SK-N-SH (cell line): ENCODE measurements at regions not wholly inside any gene's neighbourhood (a gene's known extent, or its start where the extent isn't known, plus 50 kb on each side); places are given as distances from the start of the nearest gene placed in this dataset.

ENCODE experiments used
- CTCF ChIA-PET: fragments of 300-600, 350-600 bp; formaldehyde crosslinking; extraction: SDS; loops from one replicate; lab custom pipeline; 2021; lab: Yijun Ruan, JAX
- POLR2A ChIA-PET: fragments of 350-600 bp; sonication (Branson Sonifier 250); formaldehyde crosslinking; extraction: SDS; loops from one replicate; lab custom pipeline; 2020; ENCODE audit warnings: antibody characterized with exemption, inconsistent platforms; lab: Yijun Ruan, JAX
- DNase-seq: peaks from one replicate; pipeline ENCODE4 v3.0.0; 2012
- H2AFZ ChIP-seq: fragments of 200-600 bp; sonication (generic); 2 replicates; pipeline ENCODE4 v1.8.1; 2016; ENCODE audit warnings: antibody characterized with exemption, mild to moderate bottlenecking, low read depth
- H3F3A ChIP-seq: fragments of 200-600 bp; sonication (generic); replicated peaks from 2 replicates; pipeline ENCODE3; 2016; ENCODE audit warnings: antibody characterized with exemption, mild to moderate bottlenecking; ENCODE audit not compliant: insufficient read depth
- H3K27ac ChIP-seq, 2 experiments: fragments of 200-500 bp in 1 of 2; fragments of 200-600 bp in 1 of 2; sonication (Bioruptor generic) in 1 of 2; sonication (generic), shearing (Covaris generic) in 1 of 2; 2 replicates each; pipeline versions ENCODE4 v1.5.1 to v1.6.1; 2014 to 2016; ENCODE audit warnings: low read depth in 2 of 2, inconsistent platforms in 1 of 2, low read length in 1 of 2, mild to moderate bottlenecking in 1 of 2, mixed read lengths in 1 of 2
- H3K27me3 ChIP-seq: fragments of 200-600 bp; sonication (generic), shearing (Covaris generic); 2 replicates; pipeline ENCODE4 v1.6.1; 2016; ENCODE audit warnings: mixed run types; ENCODE audit not compliant: insufficient read depth
- H3K36me3 ChIP-seq, 2 experiments: fragments of 200-500 bp in 1 of 2; fragments of 200-600 bp in 1 of 2; sonication (Bioruptor generic) in 1 of 2; sonication (generic) in 1 of 2; replicated peaks in 1 of 2; 2 replicates each; pipeline versions ENCODE3 to v1.5.1; 2014 to 2016; ENCODE audit warnings: low read length in 1 of 2, mild to moderate bottlenecking in 1 of 2; ENCODE audit not compliant: insufficient read depth in 2 of 2, control insufficient read depth in 1 of 2
- H3K4me1 ChIP-seq, 2 experiments: fragments of 200-500 bp in 1 of 2; fragments of 200-600 bp in 1 of 2; sonication (Bioruptor generic) in 1 of 2; sonication (generic), shearing (Covaris generic) in 1 of 2; 2 replicates each; pipeline versions ENCODE4 v1.5.1 to v1.6.1; 2014 to 2016; ENCODE audit warnings: low read depth in 1 of 2, low read length in 1 of 2, mixed run types in 1 of 2; ENCODE audit not compliant: insufficient read depth in 2 of 2, control insufficient read depth in 1 of 2
- H3K4me2 ChIP-seq: fragments of 200-600 bp; sonication (generic), shearing (Covaris generic); 2 replicates; pipeline ENCODE4 v1.6.1; 2017; ENCODE audit warnings: mixed run types
- H3K4me3 ChIP-seq, 2 experiments: fragments of 200-500 bp in 1 of 2; fragments of 200-600 bp in 1 of 2; sonication (Bioruptor generic) in 1 of 2; sonication (generic), shearing (Covaris generic) in 1 of 2; 2 replicates each; pipeline versions ENCODE4 v1.5.1 to v1.8.1; 2014 to 2016; ENCODE audit warnings: low read depth in 2 of 2, inconsistent platforms in 1 of 2, low read length in 1 of 2, mild to moderate bottlenecking in 1 of 2, mixed read lengths in 1 of 2, moderate library complexity in 1 of 2
- H3K79me2 ChIP-seq: fragments of 200-600 bp; sonication (generic); 2 replicates; pipeline ENCODE4 v1.8.1; 2017; ENCODE audit warnings: mild to moderate bottlenecking; ENCODE audit not compliant: insufficient read depth
- H3K9ac ChIP-seq: fragments of 200-600 bp; sonication (generic); 2 replicates; pipeline ENCODE4 v1.6.1; 2017; ENCODE audit warnings: mixed run types
- H3K9me2 ChIP-seq: fragments of 200-600 bp; sonication (generic); 2 replicates; pipeline ENCODE4 v1.6.1; 2017; ENCODE audit warnings: mixed run types
- H3K9me3 ChIP-seq: fragments of 200-600 bp; sonication (generic); 2 replicates; pipeline ENCODE4 v1.6.1; 2017; ENCODE audit warnings: mixed run types, mild to moderate bottlenecking, moderate library complexity
- H4K20me1 ChIP-seq: fragments of 200-600 bp; sonication (generic); 2 replicates; pipeline ENCODE4 v1.6.1; 2017; ENCODE audit warnings: mild to moderate bottlenecking, mixed run types; ENCODE audit not compliant: insufficient read depth
- CHD2 ChIP-seq: fragments of 150-350 bp; IDR thresholded peaks from 2 replicates; pipeline ENCODE4 v1.6.1; 2018; ENCODE audit warnings: low read length; ENCODE audit not compliant: partially characterized antibody
- EP300 ChIP-seq, 2 experiments: IDR thresholded peaks; 2 replicates each; pipeline versions ENCODE4 v1.4.0 to v1.6.1; 2012; ENCODE audit warnings: borderline replicate concordance in 1 of 2, low read depth in 1 of 2, low read length in 1 of 2
- EZH2phosphoT487 ChIP-seq: fragments of 200-600 bp; sonication (generic); IDR thresholded peaks from 2 replicates; pipeline ENCODE4 v1.6.1; 2017; ENCODE audit warnings: low read depth, mixed run types, mild to moderate bottlenecking, antibody characterized with exemption, moderate library complexity, borderline replicate concordance
- FOSL2 ChIP-seq: IDR thresholded peaks from 2 replicates; pipeline ENCODE4 v1.4.0; 2012; ENCODE audit warnings: low read depth, mild to moderate bottlenecking, moderate library complexity, borderline replicate concordance
- FOXJ3 ChIP-seq: sonication (generic); formaldehyde crosslinking; IDR thresholded peaks from 2 replicates; pipeline ENCODE4 v1.5.1; 2020; ENCODE audit warnings: mild to moderate bottlenecking, missing genetic modification reagents
- FOXM1 ChIP-seq: IDR thresholded peaks from 2 replicates; pipeline ENCODE4 v1.4.0; 2012; ENCODE audit warnings: low read depth, mild to moderate bottlenecking
- JUND ChIP-seq: IDR thresholded peaks from 2 replicates; pipeline ENCODE4 v1.4.0; 2012
- MEF2A ChIP-seq: IDR thresholded peaks from 2 replicates; pipeline ENCODE4 v1.4.0; 2012; ENCODE audit warnings: low read depth, borderline replicate concordance
- MXI1 ChIP-seq: IDR thresholded peaks from 2 replicates; pipeline ENCODE4 v1.6.1; 2012; ENCODE audit warnings: mild to moderate bottlenecking, low read depth, low read length, improper control_type of control experiment
- NRF1 ChIP-seq: IDR thresholded peaks from 2 replicates; pipeline ENCODE4 v1.6.1; 2012; ENCODE audit warnings: low read depth, mild to moderate bottlenecking, low read length
- PBX3 ChIP-seq: IDR thresholded peaks from 2 replicates; pipeline ENCODE4; 2012
- POLR2AphosphoS5 ChIP-seq: IDR thresholded peaks from 2 replicates; pipeline ENCODE4 v1.6.1; 2012; ENCODE audit warnings: low read depth, low read length
- RAD21 ChIP-seq: IDR thresholded peaks from 2 replicates; pipeline ENCODE4 v1.6.1; 2012; ENCODE audit warnings: mild to moderate bottlenecking, low read length
- RCOR1 ChIP-seq: fragments of 150-350 bp; IDR thresholded peaks from 2 replicates; pipeline ENCODE4 v1.6.1; 2017; ENCODE audit warnings: antibody characterized with exemption, low read length
- REST ChIP-seq: IDR thresholded peaks from 2 replicates; pipeline ENCODE4 v1.6.1; 2012; ENCODE audit warnings: mild to moderate bottlenecking, low read depth, low read length, moderate library complexity
- RFX5 ChIP-seq: IDR thresholded peaks from 2 replicates; pipeline ENCODE4 v1.6.1; 2012; ENCODE audit warnings: mild to moderate bottlenecking, improper control_type of control experiment, low read length
- SIN3A ChIP-seq: IDR thresholded peaks from 2 replicates; pipeline ENCODE4 v1.6.1; 2012; ENCODE audit warnings: low read depth, mild to moderate bottlenecking, low read length, moderate library complexity, borderline replicate concordance
- SMC3 ChIP-seq: IDR thresholded peaks from 2 replicates; pipeline ENCODE4 v1.6.1; 2012; ENCODE audit warnings: low read depth, low read length, improper control_type of control experiment
- TAF1 ChIP-seq: IDR thresholded peaks from 2 replicates; pipeline ENCODE4 v1.6.1; 2012; ENCODE audit warnings: low read depth, mild to moderate bottlenecking, low read length, moderate library complexity, borderline replicate concordance
- TCF12 ChIP-seq: IDR thresholded peaks from 2 replicates; pipeline ENCODE4 v1.4.0; 2012
- TEAD4 ChIP-seq: IDR thresholded peaks from 2 replicates; pipeline ENCODE4 v1.4.0; 2012; ENCODE audit warnings: mild to moderate bottlenecking, borderline replicate concordance; ENCODE audit not compliant: insufficient read depth
- USF1 ChIP-seq: IDR thresholded peaks from 2 replicates; pipeline ENCODE4 v1.4.0; 2012; ENCODE audit warnings: low read depth, borderline replicate concordance
- USF2 ChIP-seq: fragments of 150-350 bp; IDR thresholded peaks from 2 replicates; pipeline ENCODE4 v1.6.1; 2017; ENCODE audit warnings: antibody characterized with exemption, low read length, low read depth, borderline replicate concordance
- YY1 ChIP-seq: IDR thresholded peaks from 2 replicates; pipeline ENCODE4 v1.4.0; 2012; ENCODE audit warnings: low read depth, mild to moderate bottlenecking
- WGBS: methylation state at CpG from one replicate; pipeline ENCODE4 v1.1.6; 2017; ENCODE audit warnings: low lambda C conversion rate; 5-methylcytosine and 5-hydroxymethylcytosine counted together

GRCh38 chr21:15526798-15527197, 203.0 kb upstream of the USP25 start:
- Histone ChIP-seq H3K36me3 (no peaks in the 10 kb centered on the region), H3K4me3 (no peak overlapping the region), H3K9me2 (no peaks in the 10 kb centered on the region), H3K9ac (no peak overlapping the region), H3K79me2 (no peaks in the 10 kb centered on the region), H3K27ac (no peak overlapping the region), H4K20me1 (no peaks in the 10 kb centered on the region), H3K4me1 (no peaks in the 10 kb centered on the region), H3K27me3 (no peaks in the 10 kb centered on the region), H3F3A (no peaks in the 10 kb centered on the region), H3K4me2 (no peak overlapping the region), H2AFZ (no peak overlapping the region), H3K9me3 (no peaks in the 10 kb centered on the region)
- WGBS: 8% methylated on average over 2 of the region's 2 CpGs
- no peak for TF ChIP-seq CHD2
- TF ChIP-seq FOSL2: no peak
- no peak for TF ChIP-seq YY1
- no peak for TF ChIP-seq RCOR1
- TF ChIP-seq TEAD4: no peak
- no peak for TF ChIP-seq MEF2A
- TF ChIP-seq TCF12: no peak
- TF ChIP-seq REST: no peak
- no peak for TF ChIP-seq SMC3
- TF ChIP-seq USF2: no peak
- TF ChIP-seq TAF1: no peak
- DNase-seq: no peak
- POLR2A ChIA-PET: no interaction called here
- CTCF ChIA-PET: interaction anchor here (0.8 kb wide), 1 partner anchor 10 kb away, joined by 3 read pairs; no protein-coding TSS in a partner anchor

GRCh38 chr21:15528346-15528745, 201.4 kb upstream of the USP25 start:
- ChIA-PET POLR2A (no interaction called here), CTCF (interaction anchor here (1.4 kb wide), 1 partner anchor 25 kb away, joined by 3 read pairs; no protein-coding TSS in a partner anchor)
- Histone ChIP-seq H3K9me3 (no peaks in the 10 kb centered on the region), H2AFZ (no peak overlapping the region), H3K36me3 (no peaks in the 10 kb centered on the region), H3F3A (no peaks in the 10 kb centered on the region), H3K9ac (no peak overlapping the region), H3K4me3 (no peak overlapping the region), H3K27ac (no peak overlapping the region), H3K27me3 (no peaks in the 10 kb centered on the region), H3K9me2 (no peaks in the 10 kb centered on the region), H3K4me2 (no peak overlapping the region), H3K4me1 (no peaks in the 10 kb centered on the region), H3K79me2 (no peaks in the 10 kb centered on the region), H4K20me1 (no peaks in the 10 kb centered on the region)
- no peak for DNase-seq
- 8% methylated on average over 2 of the region's 2 CpGs for WGBS
- no peak for TF ChIP-seq SIN3A
- no peak for TF ChIP-seq FOXM1
- no peak for TF ChIP-seq NRF1
- TF ChIP-seq YY1: no peak
- TF ChIP-seq MXI1: no peak
- TF ChIP-seq SMC3: no peak
- no peak for TF ChIP-seq RFX5
- TF ChIP-seq PBX3: no peak
- TF ChIP-seq JUND: no peak
- TF ChIP-seq EZH2phosphoT487: no peak
- no peak for TF ChIP-seq POLR2AphosphoS5
- TF ChIP-seq FOSL2: no peak
- no peak for TF ChIP-seq RAD21
- TF ChIP-seq FOXJ3 (CRISPR knock-in tag): no peak
- TF ChIP-seq USF1: no peak
- no peak for TF ChIP-seq CHD2
- no peak for TF ChIP-seq EP300 (IDR thresholded peaks at IDR 0.05; ENCODE audit: borderline replicate concordance in 1 of 2, low read depth in 1 of 2, low read length in 1 of 2)
- no peak for TF ChIP-seq TCF12
